ENCODE measurements at regions not wholly inside any gene's neighbourhood (a gene's known extent, or its start where the extent isn't known, plus 50 kb on each side); places are given as distances from the start of the nearest gene placed in this dataset.

DNA sequence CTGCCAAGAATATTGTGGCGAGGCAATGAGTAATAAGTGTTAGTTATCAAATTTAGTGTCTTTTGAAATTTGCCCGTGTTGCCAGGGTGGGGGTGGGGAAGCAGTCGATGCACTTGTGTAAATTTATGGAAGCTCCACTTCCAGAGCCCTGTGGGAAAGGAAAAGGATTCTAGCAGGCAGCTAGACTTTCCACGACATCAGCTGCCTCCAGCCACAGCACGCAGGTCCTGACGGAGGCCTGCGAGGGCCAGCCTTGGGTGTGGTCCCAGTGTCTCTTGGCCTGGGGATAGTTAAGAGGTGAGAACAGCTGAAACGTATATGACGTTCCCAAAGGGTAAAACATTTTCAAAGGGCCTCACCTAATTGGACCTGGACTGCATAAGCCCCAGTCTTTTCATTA is 433.0 kb downstream of the TSHZ3 start:
- ATAC-seq = no peak
- TF ChIP-seq ESRRG (CRISPR knock-in tag; IDR thresholded peaks at IDR 0.05) (no peak), ZFP30 (CRISPR knock-in tag; IDR thresholded peaks at IDR 0.05) (no peak), TOX (CRISPR knock-in tag; IDR thresholded peaks at IDR 0.05; ENCODE audit: borderline replicate concordance) (no peak), ZC3H10 (CRISPR knock-in tag; IDR thresholded peaks at IDR 0.05) (no peak), ZNF70 (CRISPR knock-in tag; IDR thresholded peaks at IDR 0.05) (no peak), GLIS3 (CRISPR knock-in tag; IDR thresholded peaks at IDR 0.05) (no peak), ZNF565 (CRISPR knock-in tag; conservative IDR thresholded peaks at IDR 0.05; ENCODE audit: low read depth) (no peak), CSDC2 (CRISPR knock-in tag; IDR thresholded peaks at IDR 0.05) (no peak), PPARA (CRISPR knock-in tag; IDR thresholded peaks at IDR 0.05; ENCODE audit: borderline replicate concordance) (no peak), OSR1 (CRISPR knock-in tag; IDR thresholded peaks at IDR 0.05) (no peak), ARNTL (CRISPR knock-in tag; IDR thresholded peaks at IDR 0.05; ENCODE audit: borderline replicate concordance, low read depth) (no peak), SNAI2 (CRISPR knock-in tag; IDR thresholded peaks at IDR 0.05) (no peak), ZFP3 (CRISPR knock-in tag; IDR thresholded peaks at IDR 0.05) (no peak), TCF4 (CRISPR knock-in tag; IDR thresholded peaks at IDR 0.05; ENCODE audit: borderline replicate concordance) (no peak)
- TF ChIP-seq, protein P1, sequence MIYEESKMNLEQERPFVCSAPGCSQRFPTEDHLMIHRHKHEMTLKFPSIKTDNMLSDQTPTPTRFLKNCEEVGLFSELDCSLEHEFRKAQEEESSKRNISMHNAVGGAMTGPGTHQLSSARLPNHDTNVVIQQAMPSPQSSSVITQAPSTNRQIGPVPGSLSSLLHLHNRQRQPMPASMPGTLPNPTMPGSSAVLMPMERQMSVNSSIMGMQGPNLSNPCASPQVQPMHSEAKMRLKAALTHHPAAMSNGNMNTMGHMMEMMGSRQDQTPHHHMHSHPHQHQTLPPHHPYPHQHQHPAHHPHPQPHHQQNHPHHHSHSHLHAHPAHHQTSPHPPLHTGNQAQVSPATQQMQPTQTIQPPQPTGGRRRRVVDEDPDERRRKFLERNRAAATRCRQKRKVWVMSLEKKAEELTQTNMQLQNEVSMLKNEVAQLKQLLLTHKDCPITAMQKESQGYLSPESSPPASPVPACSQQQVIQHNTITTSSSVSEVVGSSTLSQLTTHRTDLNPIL (CRISPR knock-in tag; IDR thresholded peaks at IDR 0.05; ENCODE audit: low read depth) = no peak
- TF ChIP-seq, protein P2, sequence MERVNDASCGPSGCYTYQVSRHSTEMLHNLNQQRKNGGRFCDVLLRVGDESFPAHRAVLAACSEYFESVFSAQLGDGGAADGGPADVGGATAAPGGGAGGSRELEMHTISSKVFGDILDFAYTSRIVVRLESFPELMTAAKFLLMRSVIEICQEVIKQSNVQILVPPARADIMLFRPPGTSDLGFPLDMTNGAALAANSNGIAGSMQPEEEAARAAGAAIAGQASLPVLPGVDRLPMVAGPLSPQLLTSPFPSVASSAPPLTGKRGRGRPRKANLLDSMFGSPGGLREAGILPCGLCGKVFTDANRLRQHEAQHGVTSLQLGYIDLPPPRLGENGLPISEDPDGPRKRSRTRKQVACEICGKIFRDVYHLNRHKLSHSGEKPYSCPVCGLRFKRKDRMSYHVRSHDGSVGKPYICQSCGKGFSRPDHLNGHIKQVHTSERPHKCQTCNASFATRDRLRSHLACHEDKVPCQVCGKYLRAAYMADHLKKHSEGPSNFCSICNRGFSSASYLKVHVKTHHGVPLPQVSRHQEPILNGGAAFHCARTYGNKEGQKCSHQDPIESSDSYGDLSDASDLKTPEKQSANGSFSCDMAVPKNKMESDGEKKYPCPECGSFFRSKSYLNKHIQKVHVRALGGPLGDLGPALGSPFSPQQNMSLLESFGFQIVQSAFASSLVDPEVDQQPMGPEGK (CRISPR knock-in tag; IDR thresholded peaks at IDR 0.05; ENCODE audit: borderline replicate concordance) = no peak
- TF ChIP-seq, protein P3, sequence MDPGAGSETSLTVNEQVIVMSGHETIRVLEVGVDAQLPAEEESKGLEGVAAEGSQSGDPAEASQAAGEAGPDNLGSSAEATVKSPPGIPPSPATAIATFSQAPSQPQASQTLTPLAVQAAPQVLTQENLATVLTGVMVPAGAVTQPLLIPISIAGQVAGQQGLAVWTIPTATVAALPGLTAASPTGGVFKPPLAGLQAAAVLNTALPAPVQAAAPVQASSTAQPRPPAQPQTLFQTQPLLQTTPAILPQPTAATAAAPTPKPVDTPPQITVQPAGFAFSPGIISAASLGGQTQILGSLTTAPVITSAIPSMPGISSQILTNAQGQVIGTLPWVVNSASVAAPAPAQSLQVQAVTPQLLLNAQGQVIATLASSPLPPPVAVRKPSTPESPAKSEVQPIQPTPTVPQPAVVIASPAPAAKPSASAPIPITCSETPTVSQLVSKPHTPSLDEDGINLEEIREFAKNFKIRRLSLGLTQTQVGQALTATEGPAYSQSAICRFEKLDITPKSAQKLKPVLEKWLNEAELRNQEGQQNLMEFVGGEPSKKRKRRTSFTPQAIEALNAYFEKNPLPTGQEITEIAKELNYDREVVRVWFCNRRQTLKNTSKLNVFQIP (CRISPR knock-in tag; IDR thresholded peaks at IDR 0.05; ENCODE audit: borderline replicate concordance, low read depth) = no peak

DNA sequence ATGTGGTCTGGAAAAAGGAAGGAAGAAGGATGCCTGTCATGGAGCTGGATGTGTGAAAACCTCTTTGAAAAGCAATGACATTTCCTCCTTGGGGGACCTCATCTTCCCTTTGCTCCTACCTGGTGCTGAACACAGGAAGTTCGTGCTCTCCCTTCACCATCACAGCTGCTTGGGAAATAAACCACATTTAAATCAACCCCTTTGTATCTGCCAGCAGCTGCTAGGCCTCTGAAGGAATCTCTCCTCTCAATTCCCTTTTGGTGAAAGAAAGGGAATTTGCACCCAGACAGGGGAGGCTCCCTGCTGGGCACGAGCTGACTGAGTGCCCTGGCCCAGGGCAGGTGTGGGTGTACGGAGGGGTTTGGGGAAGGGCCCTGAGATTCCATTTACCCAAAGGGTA is 437.7 kb downstream of the TSHZ3 start:
- no peak for ATAC-seq
- TF ChIP-seq PPARA (CRISPR knock-in tag; IDR thresholded peaks at IDR 0.05; ENCODE audit: borderline replicate concordance) (no peak), GLIS3 (CRISPR knock-in tag; IDR thresholded peaks at IDR 0.05) (no peak), ZFP30 (CRISPR knock-in tag; IDR thresholded peaks at IDR 0.05) (no peak), ARNTL (CRISPR knock-in tag; IDR thresholded peaks at IDR 0.05; ENCODE audit: borderline replicate concordance, low read depth) (no peak), OSR1 (CRISPR knock-in tag; IDR thresholded peaks at IDR 0.05) (no peak)
- TF ChIP-seq, protein P4, sequence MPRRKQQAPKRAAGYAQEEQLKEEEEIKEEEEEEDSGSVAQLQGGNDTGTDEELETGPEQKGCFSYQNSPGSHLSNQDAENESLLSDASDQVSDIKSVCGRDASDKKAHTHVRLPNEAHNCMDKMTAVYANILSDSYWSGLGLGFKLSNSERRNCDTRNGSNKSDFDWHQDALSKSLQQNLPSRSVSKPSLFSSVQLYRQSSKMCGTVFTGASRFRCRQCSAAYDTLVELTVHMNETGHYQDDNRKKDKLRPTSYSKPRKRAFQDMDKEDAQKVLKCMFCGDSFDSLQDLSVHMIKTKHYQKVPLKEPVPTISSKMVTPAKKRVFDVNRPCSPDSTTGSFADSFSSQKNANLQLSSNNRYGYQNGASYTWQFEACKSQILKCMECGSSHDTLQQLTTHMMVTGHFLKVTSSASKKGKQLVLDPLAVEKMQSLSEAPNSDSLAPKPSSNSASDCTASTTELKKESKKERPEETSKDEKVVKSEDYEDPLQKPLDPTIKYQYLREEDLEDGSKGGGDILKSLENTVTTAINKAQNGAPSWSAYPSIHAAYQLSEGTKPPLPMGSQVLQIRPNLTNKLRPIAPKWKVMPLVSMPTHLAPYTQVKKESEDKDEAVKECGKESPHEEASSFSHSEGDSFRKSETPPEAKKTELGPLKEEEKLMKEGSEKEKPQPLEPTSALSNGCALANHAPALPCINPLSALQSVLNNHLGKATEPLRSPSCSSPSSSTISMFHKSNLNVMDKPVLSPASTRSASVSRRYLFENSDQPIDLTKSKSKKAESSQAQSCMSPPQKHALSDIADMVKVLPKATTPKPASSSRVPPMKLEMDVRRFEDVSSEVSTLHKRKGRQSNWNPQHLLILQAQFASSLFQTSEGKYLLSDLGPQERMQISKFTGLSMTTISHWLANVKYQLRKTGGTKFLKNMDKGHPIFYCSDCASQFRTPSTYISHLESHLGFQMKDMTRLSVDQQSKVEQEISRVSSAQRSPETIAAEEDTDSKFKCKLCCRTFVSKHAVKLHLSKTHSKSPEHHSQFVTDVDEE (CRISPR knock-in tag; IDR thresholded peaks at IDR 0.05) = no peak
- TF ChIP-seq, protein P2 (CRISPR knock-in tag; IDR thresholded peaks at IDR 0.05; ENCODE audit: borderline replicate concordance) = no peak

DNA sequence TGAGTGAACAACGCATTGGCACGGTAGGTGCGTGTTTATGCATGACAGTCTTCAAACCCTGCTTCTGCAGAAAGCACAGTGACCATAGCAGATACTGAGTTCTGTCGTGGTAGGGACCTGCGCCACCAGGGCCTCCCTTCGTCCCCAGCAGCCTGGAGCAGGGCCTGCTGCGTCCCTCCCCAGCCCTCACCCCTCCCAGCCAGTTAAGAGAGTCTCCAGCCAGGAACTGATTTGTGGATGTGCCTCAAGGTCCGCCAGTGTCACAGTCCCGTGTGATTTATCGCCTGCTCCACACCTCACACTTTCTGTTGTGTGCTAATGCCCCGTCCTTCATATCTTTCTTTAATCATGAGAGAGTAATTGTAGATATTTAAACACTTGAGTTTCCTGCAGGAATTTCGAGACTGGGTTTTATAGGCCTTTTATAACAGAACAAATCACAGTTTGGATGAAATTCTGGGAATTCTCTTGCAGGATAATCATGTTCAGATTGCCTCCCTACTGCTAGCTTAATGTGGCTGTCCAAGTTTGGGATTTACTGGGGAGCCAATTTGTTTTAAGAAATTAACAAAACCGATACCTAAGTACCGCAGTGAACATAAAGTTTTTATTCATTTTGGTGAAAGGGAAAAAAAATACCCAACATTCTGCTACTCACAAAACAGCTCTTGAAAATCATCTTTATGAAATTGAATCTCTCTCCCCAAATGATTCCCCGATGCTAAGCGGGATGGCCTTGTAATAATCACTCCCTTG is 438.6 kb downstream of the TSHZ3 start:
- no peak for TF ChIP-seq BACH2 (CRISPR knock-in tag; IDR thresholded peaks at IDR 0.05; ENCODE audit: borderline replicate concordance)
- TF ChIP-seq ZNF8 (CRISPR knock-in tag; IDR thresholded peaks at IDR 0.05) = no peak
- TF ChIP-seq, protein P1 (CRISPR knock-in tag; IDR thresholded peaks at IDR 0.05; ENCODE audit: low read depth) = no peak
- no peak for TF ChIP-seq CSDC2 (CRISPR knock-in tag; IDR thresholded peaks at IDR 0.05)
- ATAC-seq = no peak

Data from SK-N-SH treated with all-trans-retinoic acid at 6 μM for 48 hours (cell line).